NCI-H1092 treated with DMSO at 0.1 percent for 48 hours (cell line): ENCODE measurements at regions not wholly inside any gene's neighbourhood (a gene's known extent, or its start where the extent isn't known, plus 50 kb on each side); places are given as distances from the start of the nearest gene placed in this dataset.
A peak's percentile ranks its signal among the peaks of the same experiment; 100 is the strongest.

Experiments used
- DNase-seq: peaks from one replicate; lab custom pipeline; 2025; lab: John Stamatoyannopoulos, UW

GRCh38 chr20:16946097-16946496, 197.9 kb downstream of the OTOR start:
- DNase-seq, result no peak

- no peak for DNase-seq
Measured at GRCh38 chr20:16947479-16947878, 199.3 kb downstream of the OTOR start.

- DNase-seq, result no peak
Measured at GRCh38 chr20:16951876-16952275, 203.7 kb downstream of the OTOR start.

- DNase-seq, result no peak
Measured at GRCh38 chr20:16952965-16953364, 204.8 kb downstream of the OTOR start.

GRCh38 chr20:16953858-16954257, 205.7 kb downstream of the OTOR start:
- DNase-seq, result no peak

GRCh38 chr20:16955462-16955861, 207.3 kb downstream of the OTOR start:
- no peak for DNase-seq

GRCh38 chr20:16955971-16956370, 207.8 kb downstream of the OTOR start:
- DNase-seq, result peak; percentile 10

GRCh38 chr20:16965401-16965800, 217.2 kb downstream of the OTOR start:
- DNase-seq, result no peak

- no peak for DNase-seq
Measured at GRCh38 chr20:16966276-16966880, 218.2 kb downstream of the OTOR start.

- no peak for DNase-seq
Measured at GRCh38 chr20:16968099-16968498, 219.9 kb downstream of the OTOR start.

- no peak for DNase-seq
Measured at GRCh38 chr20:16970776-16971175, 222.6 kb downstream of the OTOR start.

- no peak for DNase-seq
Measured at GRCh38 chr20:16974080-16974854, 226.1 kb downstream of the OTOR start.

- DNase-seq, result no peak
Measured at GRCh38 chr20:16974855-16975162, 226.7 kb downstream of the OTOR start.

GRCh38 chr20:16975682-16976081, 227.5 kb downstream of the OTOR start:
- no peak for DNase-seq

GRCh38 chr20:16978497-16978896, 230.3 kb downstream of the OTOR start:
- DNase-seq, result no peak

GRCh38 chr20:16982091-16982726, 234.1 kb downstream of the OTOR start:
- no peak for DNase-seq

- DNase-seq, result no peak
Measured at GRCh38 chr20:16984481-16984880, 236.3 kb downstream of the OTOR start.

- no peak for DNase-seq
Measured at GRCh38 chr20:17003170-17003870, 223.5 kb upstream of the PCSK2 start.

- DNase-seq, result no peak
Measured at GRCh38 chr20:17010181-17010580, 216.7 kb upstream of the PCSK2 start.

GRCh38 chr20:17012546-17013226, 214.2 kb upstream of the PCSK2 start:
- no peak for DNase-seq

GRCh38 chr20:17014217-17014616, 212.6 kb upstream of the PCSK2 start:
- DNase-seq, result no peak

- DNase-seq, result no peak
Measured at GRCh38 chr20:17014756-17015366, 212.0 kb upstream of the PCSK2 start.
